ENCODE measurements at regions not wholly inside any gene's neighbourhood (a gene's known extent, or its start where the extent isn't known, plus 50 kb on each side); places are given as distances from the start of the nearest gene placed in this dataset.

DNA sequence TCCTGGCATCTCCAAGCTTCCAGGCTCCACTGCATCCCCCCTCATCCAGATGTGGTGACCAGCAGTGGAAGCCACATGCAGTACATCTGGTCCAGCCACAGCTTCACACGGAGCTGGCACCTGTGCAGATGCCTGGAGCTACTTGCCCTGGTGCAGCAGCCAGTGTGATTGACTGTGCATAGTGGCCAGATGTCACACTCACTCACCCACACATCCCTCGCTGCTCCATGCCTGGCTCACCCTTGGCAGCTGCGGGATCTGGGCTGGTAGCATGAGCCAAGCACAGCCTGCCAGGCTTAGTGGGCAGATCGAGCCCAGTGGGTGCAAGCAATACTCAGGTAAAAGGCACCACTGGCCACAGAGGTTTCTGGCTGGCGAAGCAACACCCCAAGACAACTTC is 398.0 kb upstream of the CNTN4 start:
- no TSS peak for BruUV-seq (replicated peaks)
- Histone ChIP-seq H3K79me2 (ENCODE audit: control insufficient read depth, insufficient read depth, low read length) (no peaks in the 10 kb centered on the region), H3K4me2 (ENCODE audit: insufficient read depth, low read length) (no peak overlapping the region), H3K9me1 (ENCODE audit: control insufficient read depth, insufficient read depth, low read length) (no peaks in the 10 kb centered on the region), H3K9ac (ENCODE audit: insufficient read depth in 1 of 2, low read depth in 2 of 2, low read length in 2 of 2) (no peak overlapping the region), H2AFZ (ENCODE audit: low read depth, low read length) (no peak overlapping the region), H3K9me3 (replicated peaks; ENCODE audit: control insufficient read depth, insufficient read depth, low read depth, low read length) (no peaks in the 10 kb centered on the region), H4K20me1 (replicated peaks; ENCODE audit: control insufficient read depth, insufficient read depth, low read length) (no peaks in the 10 kb centered on the region), H3K27ac (ENCODE audit: extremely low read depth, low read depth, low read length) (no peak overlapping the region), H3K36me3 (ENCODE audit: control insufficient read depth, insufficient read depth, low read length) (no peaks in the 10 kb centered on the region), H3K27me3 (ENCODE audit: control insufficient read depth in 2 of 2, insufficient read depth in 2 of 2, low read length in 2 of 2) (no peaks in the 10 kb centered on the region), H3K4me1 (replicated peaks in 1 of 2; ENCODE audit: control insufficient read depth in 2 of 2, insufficient read depth in 2 of 2, low read length in 2 of 2) (no peaks in the 10 kb centered on the region), H3K4me3 (no peak overlapping the region)
- in situ Hi-C loops (cut with MboI) (no loop called here), intact Hi-C loops (cut with micrococcal nuclease) (no loop called here)
- 0% methylated on average over 5 of the region's 5 CpGs for WGBS (ENCODE audit: insufficient coverage, low coverage, missing lambda C conversion rate)
- no peak for ATAC-seq
- ChIA-PET POLR2A (no interaction called here), CTCF (ENCODE audit: low intra/inter-chr PET ratio) (no interaction called here)
- FAIRE-seq = no peak
- no peak for TF ChIP-seq ZNF778 (CRISPR knock-in tag; IDR thresholded peaks at IDR 0.05)
- TF ChIP-seq DMBX1 (CRISPR knock-in tag; IDR thresholded peaks at IDR 0.05; ENCODE audit: borderline replicate concordance) = no peak
- TF ChIP-seq ZNF253 (CRISPR knock-in tag; conservative IDR thresholded peaks at IDR 0.05) = no peak
- TF ChIP-seq ETV6 (IDR thresholded peaks at IDR 0.05; ENCODE audit: borderline replicate concordance in 1 of 2, low read depth in 2 of 2, low read length in 1 of 2) = no peak
- TF ChIP-seq ETV6 (CRISPR knock-in tag; IDR thresholded peaks at IDR 0.05; ENCODE audit: borderline replicate concordance) = no peak
- TF ChIP-seq ZNF830 (CRISPR knock-in tag; IDR thresholded peaks at IDR 0.05) = no peak
- no peak for TF ChIP-seq FOXA1 (IDR thresholded peaks at IDR 0.05; ENCODE audit: borderline replicate concordance)
- no peak for TF ChIP-seq TAF7 (tag; IDR thresholded peaks at IDR 0.05)
- no peak for TF ChIP-seq RFX5 (IDR thresholded peaks at IDR 0.05; ENCODE audit: low read depth, low read length)
- no peak for TF ChIP-seq ZNF507 (tag; conservative IDR thresholded peaks at IDR 0.05)
- TF ChIP-seq CHD1 (IDR thresholded peaks at IDR 0.05; ENCODE audit: low read length) = no peak
- DNase-seq (ENCODE audit: extremely low read depth in 1 of 4, low spot score in 3 of 4) = no peak
